ENCODE measurements at regions not wholly inside any gene's neighbourhood (a gene's known extent, or its start where the extent isn't known, plus 50 kb on each side); places are given as distances from the start of the nearest gene placed in this dataset.

DNA sequence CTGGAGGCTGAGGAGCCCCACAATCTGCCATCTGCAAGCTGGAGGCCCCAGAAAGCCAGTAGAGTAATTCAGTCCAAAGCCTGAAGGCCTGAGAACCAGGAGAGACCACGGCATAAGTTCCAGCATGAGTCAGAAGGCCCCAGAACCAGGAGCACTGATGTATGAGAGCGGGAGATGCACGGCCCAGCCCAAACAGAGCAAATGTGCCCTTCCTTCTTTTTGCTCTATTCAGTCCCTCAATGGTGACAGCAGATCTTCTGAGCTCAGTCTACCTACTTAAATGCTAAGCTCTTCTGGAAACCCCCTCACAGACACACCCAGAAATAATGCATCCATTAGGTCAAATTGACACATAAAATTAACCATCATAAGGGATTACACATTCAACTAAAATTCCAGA, 277.6 kb downstream of the ATPSCKMT start:
- H3K36me3 ChIP-seq (ENCODE audit: control insufficient read depth in 4 of 4, insufficient read depth in 4 of 4, low read length in 4 of 4), result no peaks in the 10 kb centered on the region
- H3K4me1 ChIP-seq (ENCODE audit: control insufficient read depth in 5 of 5, insufficient read depth in 5 of 5, low read length in 5 of 5), result peaks cover 0 to 2% (median 0%) of the 10 kb centered on the region in 5 donors
- TF ChIP-seq, protein P1, sequence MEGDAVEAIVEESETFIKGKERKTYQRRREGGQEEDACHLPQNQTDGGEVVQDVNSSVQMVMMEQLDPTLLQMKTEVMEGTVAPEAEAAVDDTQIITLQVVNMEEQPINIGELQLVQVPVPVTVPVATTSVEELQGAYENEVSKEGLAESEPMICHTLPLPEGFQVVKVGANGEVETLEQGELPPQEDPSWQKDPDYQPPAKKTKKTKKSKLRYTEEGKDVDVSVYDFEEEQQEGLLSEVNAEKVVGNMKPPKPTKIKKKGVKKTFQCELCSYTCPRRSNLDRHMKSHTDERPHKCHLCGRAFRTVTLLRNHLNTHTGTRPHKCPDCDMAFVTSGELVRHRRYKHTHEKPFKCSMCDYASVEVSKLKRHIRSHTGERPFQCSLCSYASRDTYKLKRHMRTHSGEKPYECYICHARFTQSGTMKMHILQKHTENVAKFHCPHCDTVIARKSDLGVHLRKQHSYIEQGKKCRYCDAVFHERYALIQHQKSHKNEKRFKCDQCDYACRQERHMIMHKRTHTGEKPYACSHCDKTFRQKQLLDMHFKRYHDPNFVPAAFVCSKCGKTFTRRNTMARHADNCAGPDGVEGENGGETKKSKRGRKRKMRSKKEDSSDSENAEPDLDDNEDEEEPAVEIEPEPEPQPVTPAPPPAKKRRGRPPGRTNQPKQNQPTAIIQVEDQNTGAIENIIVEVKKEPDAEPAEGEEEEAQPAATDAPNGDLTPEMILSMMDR (IDR thresholded peaks at IDR 0.05; ENCODE audit: control extremely low read depth, extremely low read depth), result no peak
- WGBS, 2 donors, result 82 to 85% methylated on average over 3 of the region's 3 CpGs
- H3K4me3 ChIP-seq, result no peak overlapping the region
- H3K27ac ChIP-seq (ENCODE audit: low read depth in 1 of 2, low read length in 1 of 2), result no peak overlapping the region
- no peak overlapping the region for H3K9ac ChIP-seq (ENCODE audit: insufficient read depth in 1 of 2, low read length in 2 of 2)
- no peak for ATAC-seq (ENCODE audit: insufficient read depth, low FRiP score)
- H3K9me3 ChIP-seq (ENCODE audit: control insufficient read depth in 4 of 4, insufficient read depth in 3 of 4, low read length in 3 of 4), result peaks cover 0 to 3% (median 0%) of the 10 kb centered on the region in 4 donors
- no peak for DNase-seq
- H3K27me3 ChIP-seq (ENCODE audit: control insufficient read depth in 3 of 3, insufficient read depth in 3 of 3, low read length in 2 of 3), result no peaks in the 10 kb centered on the region

DNA sequence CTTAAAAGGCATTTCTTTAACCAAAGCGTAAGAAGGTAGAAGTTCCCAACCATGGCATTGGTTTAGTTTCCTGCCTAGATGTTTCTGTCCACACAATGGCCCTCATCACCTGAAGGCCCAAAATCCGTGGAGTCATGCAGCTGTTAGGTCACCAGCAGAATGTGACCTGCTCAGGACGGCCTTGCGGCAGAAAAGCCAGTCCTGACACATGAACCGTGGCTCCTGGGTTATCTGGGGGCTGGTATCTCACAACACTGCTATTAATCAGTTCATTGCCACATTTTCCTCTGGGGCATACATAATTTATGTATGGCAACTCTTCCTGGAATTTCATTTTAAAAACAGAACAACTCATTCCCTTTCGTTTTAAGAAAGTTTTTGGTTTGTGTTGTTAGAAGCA, 278.4 kb downstream of the ATPSCKMT start:
- no peaks in the 10 kb centered on the region for H3K36me3 ChIP-seq (ENCODE audit: control insufficient read depth in 4 of 4, insufficient read depth in 4 of 4, low read length in 4 of 4)
- DNase-seq, result no peak
- no peak overlapping the region for H3K27ac ChIP-seq (ENCODE audit: low read depth in 1 of 2, low read length in 1 of 2)
- H3K9me3 ChIP-seq (ENCODE audit: control insufficient read depth in 4 of 4, insufficient read depth in 3 of 4, low read length in 3 of 4), result peaks cover 0 to 5% (median 0%) of the 10 kb centered on the region in 4 donors
- 61 to 72% methylated on average over 6 of the region's 6 CpGs for WGBS, 2 donors
- no peak for ATAC-seq (ENCODE audit: insufficient read depth, low FRiP score)
- H3K27me3 ChIP-seq (ENCODE audit: control insufficient read depth in 3 of 3, insufficient read depth in 3 of 3, low read length in 2 of 3), result no peaks in the 10 kb centered on the region
- no peaks in the 10 kb centered on the region for H3K4me1 ChIP-seq (ENCODE audit: control insufficient read depth in 5 of 5, insufficient read depth in 5 of 5, low read length in 5 of 5)
- no peak overlapping the region for H3K9ac ChIP-seq (ENCODE audit: insufficient read depth in 1 of 2, low read length in 2 of 2)
- TF ChIP-seq, protein P1 (IDR thresholded peaks at IDR 0.05; ENCODE audit: control extremely low read depth, extremely low read depth), result no peak
- H3K4me3 ChIP-seq, result no peak overlapping the region

DNA sequence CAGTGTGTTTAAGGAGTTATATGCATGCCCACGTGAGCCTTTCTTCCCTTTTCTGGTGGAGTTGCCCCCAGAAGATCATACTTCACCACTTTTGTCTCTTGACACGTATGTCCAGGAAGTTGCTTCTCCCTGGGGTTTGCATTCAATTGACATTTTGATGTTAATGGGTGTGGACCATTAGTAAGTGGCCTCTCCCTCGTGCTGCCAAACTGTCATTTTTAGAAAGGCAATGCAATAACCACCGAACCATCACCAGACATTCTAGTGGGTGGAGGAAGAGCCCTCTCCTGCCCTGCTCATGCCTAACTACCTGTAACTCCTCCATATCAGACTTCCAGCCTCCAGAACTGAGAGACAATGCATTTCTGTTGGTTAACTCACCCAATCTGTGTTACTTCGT, 290.8 kb downstream of the ATPSCKMT start:
- TF ChIP-seq, protein P1 (IDR thresholded peaks at IDR 0.05; ENCODE audit: control extremely low read depth, extremely low read depth), result no peak
- DNase-seq (no peak), ATAC-seq (ENCODE audit: insufficient read depth, low FRiP score) (no peak)
- no peaks in the 10 kb centered on the region for H3K4me1 ChIP-seq (ENCODE audit: control insufficient read depth in 5 of 5, insufficient read depth in 5 of 5, low read length in 5 of 5)
- H3K9me3 ChIP-seq (ENCODE audit: control insufficient read depth in 4 of 4, insufficient read depth in 3 of 4, low read length in 3 of 4), result peaks cover 0 to 2% (median 0%) of the 10 kb centered on the region in 4 donors
- 71 to 90% methylated on average over 5 of the region's 5 CpGs for WGBS, 2 donors
- no peak overlapping the region for H3K9ac ChIP-seq (ENCODE audit: insufficient read depth in 1 of 2, low read length in 2 of 2)
- H3K27me3 ChIP-seq (ENCODE audit: control insufficient read depth in 3 of 3, insufficient read depth in 3 of 3, low read length in 2 of 3), result no peaks in the 10 kb centered on the region
- H3K36me3 ChIP-seq (ENCODE audit: control insufficient read depth in 4 of 4, insufficient read depth in 4 of 4, low read length in 4 of 4), result no peaks in the 10 kb centered on the region
- H3K27ac ChIP-seq (ENCODE audit: low read depth in 1 of 2, low read length in 1 of 2), result no peak overlapping the region
- no peak overlapping the region for H3K4me3 ChIP-seq

DNA sequence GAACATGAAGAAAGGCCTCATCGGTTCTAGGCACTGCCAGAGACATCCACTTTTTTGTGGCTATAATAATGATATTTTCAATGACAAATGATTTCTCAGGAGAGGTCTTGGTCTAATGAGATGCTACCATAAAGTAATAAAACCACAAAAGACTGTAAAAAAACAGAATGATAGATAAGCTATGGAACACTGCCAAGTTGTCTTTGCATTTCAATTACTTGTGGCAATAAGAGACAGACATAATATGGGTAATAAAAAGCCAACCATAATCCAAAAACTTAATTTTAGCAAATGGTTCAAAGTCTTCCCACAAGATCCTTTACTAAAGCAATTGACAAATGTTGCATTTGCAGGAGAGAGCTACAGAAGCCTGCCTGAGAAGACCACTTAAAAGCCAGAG, 292.5 kb downstream of the ATPSCKMT start:
- Histone ChIP-seq H3K4me1 (ENCODE audit: control insufficient read depth in 5 of 5, insufficient read depth in 5 of 5, low read length in 5 of 5) (peaks cover 0 to 3% (median 0%) of the 10 kb centered on the region in 5 donors), H3K27ac (ENCODE audit: low read depth in 1 of 2, low read length in 1 of 2) (no peak overlapping the region), H3K27me3 (ENCODE audit: control insufficient read depth in 3 of 3, insufficient read depth in 3 of 3, low read length in 2 of 3) (no peaks in the 10 kb centered on the region), H3K36me3 (ENCODE audit: control insufficient read depth in 4 of 4, insufficient read depth in 4 of 4, low read length in 4 of 4) (no peaks in the 10 kb centered on the region), H3K4me3 (no peak overlapping the region), H3K9me3 (ENCODE audit: control insufficient read depth in 4 of 4, insufficient read depth in 3 of 4, low read length in 3 of 4) (peaks cover 0 to 2% (median 0%) of the 10 kb centered on the region in 4 donors), H3K9ac (ENCODE audit: insufficient read depth in 1 of 2, low read length in 2 of 2) (no peak overlapping the region)
- no peak for DNase-seq
- ATAC-seq (ENCODE audit: insufficient read depth, low FRiP score), result no peak
- TF ChIP-seq, protein P1 (IDR thresholded peaks at IDR 0.05; ENCODE audit: control extremely low read depth, extremely low read depth), result no peak
- WGBS, 2 donors, result 63 to 73% methylated on average over 1 of the region's 1 CpG
